IgD-negative memory B cell (primary cell): ENCODE measurements at regions not wholly inside any gene's neighbourhood (a gene's known extent, or its start where the extent isn't known, plus 50 kb on each side); places are given as distances from the start of the nearest gene placed in this dataset.

Experiments
- H3K27ac Mint-ChIP-seq, 3 donors: one replicate each; pipeline ENCODE4 v1.8.0; 2020 to 2022; ENCODE audit warnings: mild to moderate bottlenecking in 3 of 3, mixed read lengths in 3 of 3, moderate library complexity in 1 of 3
- H3K27me3 Mint-ChIP-seq: one replicate; pipeline ENCODE4 v1.8.0; 2021; ENCODE audit warnings: mixed read lengths
- H3K36me3 Mint-ChIP-seq: one replicate; pipeline ENCODE4 v1.8.0; 2020; ENCODE audit warnings: mild to moderate bottlenecking, mixed read lengths
- H3K4me1 Mint-ChIP-seq, 3 donors: one replicate each; pipeline ENCODE4 v1.8.0; 2020 to 2022; ENCODE audit warnings: mixed read lengths in 3 of 3, mild to moderate bottlenecking in 1 of 3
- H3K4me3 Mint-ChIP-seq, 4 donors: one replicate each; pipeline ENCODE4 v1.8.0; 2020 to 2022; ENCODE audit warnings: mild to moderate bottlenecking in 4 of 4, mixed read lengths in 4 of 4, moderate library complexity in 3 of 4
- H3K9me3 Mint-ChIP-seq, 3 donors: one replicate each; pipeline ENCODE4 v1.8.0; 2020 to 2021; ENCODE audit warnings: mixed read lengths in 3 of 3, mild to moderate bottlenecking in 1 of 3

GRCh38 chr1:23622284-23622683, 63.0 kb upstream of the ID3 start:
- Mint-ChIP-seq H3K4me1 (peaks cover 61 to 72% (median 65%) of the 10 kb centered on the region in 3 donors), H3K27ac (peak overlapping the region in 2 of 3 donors; percentile 53 to 98), H3K36me3 (peaks cover 6% of the 10 kb centered on the region), H3K9me3 (peaks cover 0 to 3% (median 0%) of the 10 kb centered on the region in 3 donors), H3K4me3 (peak overlapping the region in 3 of 4 donors; percentile 2 to 31 (median 13)), H3K27me3 (no peaks in the 10 kb centered on the region)

DNA sequence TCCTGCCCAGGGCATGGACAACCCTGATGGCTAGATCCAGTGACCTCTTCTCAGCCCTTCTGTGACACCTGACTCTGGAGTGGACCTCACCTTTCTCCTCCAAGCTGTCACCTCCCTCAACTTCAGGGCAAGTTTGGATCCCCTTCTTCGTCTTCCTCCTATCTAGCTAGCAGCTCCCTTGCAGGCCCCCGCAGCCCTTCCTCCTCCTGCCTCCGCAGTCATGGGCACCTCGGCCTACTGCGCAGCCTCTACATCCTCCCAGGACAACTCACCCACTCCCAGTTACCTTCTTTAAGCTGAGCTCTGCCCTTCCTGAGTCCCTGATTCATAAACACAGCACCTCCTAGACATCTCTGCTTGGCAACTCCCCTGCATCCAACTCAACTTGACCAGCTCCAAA, 61.3 kb upstream of the ID3 start:
- H3K4me1 Mint-ChIP-seq = peaks cover 63 to 70% (median 66%) of the 10 kb centered on the region in 3 donors
- no peaks in the 10 kb centered on the region for H3K9me3 Mint-ChIP-seq
- H3K27ac Mint-ChIP-seq = peak overlapping the region; percentile 95 to 98 (median 97)
- H3K27me3 Mint-ChIP-seq = no peaks in the 10 kb centered on the region
- H3K36me3 Mint-ChIP-seq = peaks cover 8% of the 10 kb centered on the region
- peak overlapping the region; percentile 42 to 78 (median 68) for H3K4me3 Mint-ChIP-seq

DNA sequence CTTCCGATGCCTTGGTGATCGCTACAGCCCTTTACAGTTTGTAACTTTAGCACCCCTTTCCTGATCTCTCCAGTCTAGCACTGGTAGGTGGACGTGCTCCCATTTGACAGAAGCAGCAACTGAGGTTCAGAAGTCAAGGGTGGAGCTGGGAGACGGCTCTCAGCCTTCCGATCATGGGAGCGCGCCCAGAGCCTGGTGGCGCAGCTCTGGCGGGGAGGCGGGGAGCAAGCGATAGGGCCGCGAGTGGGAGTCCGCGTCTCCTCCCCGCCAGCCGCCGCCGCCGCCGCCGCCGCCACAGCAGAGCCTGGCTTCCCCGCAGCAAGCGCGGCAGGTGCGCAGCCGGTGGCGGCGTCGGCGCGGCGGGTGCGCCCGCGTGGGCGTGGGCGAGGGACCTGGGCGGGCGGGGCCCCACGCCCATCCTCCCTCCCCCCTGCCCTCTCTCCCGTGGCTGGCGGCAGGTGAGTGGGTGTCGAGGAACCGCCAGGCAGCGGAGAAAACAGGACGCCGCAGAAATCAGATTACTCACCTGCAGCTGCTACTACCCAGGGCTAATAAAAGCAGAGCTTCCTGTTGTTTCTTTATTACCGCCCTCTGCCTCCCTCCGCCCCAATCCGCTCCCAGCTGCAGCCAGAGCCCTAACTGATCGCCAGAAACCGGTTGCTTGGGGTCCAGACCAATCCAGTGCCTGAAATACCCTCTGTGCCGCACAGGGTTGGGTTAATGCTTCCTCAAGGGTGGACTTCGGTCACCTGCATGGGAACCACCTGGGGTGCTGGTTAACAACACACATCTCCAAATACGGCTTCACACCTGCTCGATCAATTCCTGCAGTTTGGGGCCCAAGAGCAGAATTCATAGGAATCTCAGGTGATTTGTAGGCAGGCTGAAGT, 60.2 kb upstream of the ID3 start:
- H3K27me3 Mint-ChIP-seq = no peaks in the 10 kb centered on the region
- H3K36me3 Mint-ChIP-seq = peaks cover 8% of the 10 kb centered on the region
- H3K9me3 Mint-ChIP-seq = no peaks in the 10 kb centered on the region
- H3K4me3 Mint-ChIP-seq = peak overlapping the region; percentile 64 to 95 (median 86)
- H3K4me1 Mint-ChIP-seq = peaks cover 60 to 75% (median 69%) of the 10 kb centered on the region in 3 donors
- peak overlapping the region; percentile 89 to 98 (median 95) for H3K27ac Mint-ChIP-seq

GRCh38 chr1:23618586-23619083, 59.3 kb upstream of the ID3 start:
- H3K4me1 Mint-ChIP-seq = peaks cover 60 to 76% (median 69%) of the 10 kb centered on the region in 3 donors
- peak overlapping the region; percentile 64 to 95 (median 85) for H3K4me3 Mint-ChIP-seq
- H3K9me3 Mint-ChIP-seq = no peaks in the 10 kb centered on the region
- H3K27ac Mint-ChIP-seq = peak overlapping the region; percentile 89 to 98 (median 92)
- H3K36me3 Mint-ChIP-seq = peaks cover 6% of the 10 kb centered on the region
- H3K27me3 Mint-ChIP-seq = no peaks in the 10 kb centered on the region

GRCh38 chr1:23617084-23617521, 57.8 kb upstream of the ID3 start:
- H3K4me1 Mint-ChIP-seq = peaks cover 66 to 83% (median 73%) of the 10 kb centered on the region in 3 donors
- H3K9me3 Mint-ChIP-seq = no peaks in the 10 kb centered on the region
- H3K4me3 Mint-ChIP-seq = peak overlapping the region in 1 of 4 donors; percentile 65
- no peaks in the 10 kb centered on the region for H3K27me3 Mint-ChIP-seq
- H3K36me3 Mint-ChIP-seq = peaks cover 6% of the 10 kb centered on the region
- H3K27ac Mint-ChIP-seq = peak overlapping the region in 2 of 3 donors; percentile 93 to 98

DNA sequence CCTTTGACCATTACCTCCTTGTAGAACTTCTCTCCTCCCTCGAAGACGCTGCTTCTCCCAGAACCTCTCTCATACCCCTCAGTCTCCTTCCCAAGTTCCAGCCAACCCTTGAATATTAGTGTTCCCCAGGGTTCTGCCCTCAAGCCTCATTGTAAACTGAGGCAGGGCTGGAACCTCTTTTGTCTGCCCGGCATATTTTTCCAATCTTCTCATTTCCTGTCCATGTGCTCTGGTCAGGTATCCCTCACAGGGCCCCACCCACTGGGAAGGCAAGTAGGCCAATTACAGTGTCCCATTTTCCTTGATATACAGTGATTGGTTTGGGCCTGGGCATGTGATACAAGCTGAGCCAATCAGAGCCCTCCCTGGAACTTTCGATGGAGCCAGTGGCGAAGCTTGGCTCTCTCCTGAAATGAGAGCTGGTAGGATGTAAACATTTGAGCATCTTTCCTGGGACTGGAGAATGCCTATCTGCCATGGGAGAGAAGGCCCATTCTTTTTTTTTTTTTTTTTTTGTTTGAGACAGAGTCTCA, 57.1 kb upstream of the ID3 start:
- H3K27me3 Mint-ChIP-seq = no peaks in the 10 kb centered on the region
- peak overlapping the region in 2 of 4 donors; percentile 47 to 77 for H3K4me3 Mint-ChIP-seq
- H3K36me3 Mint-ChIP-seq = peaks cover 6% of the 10 kb centered on the region
- peaks cover 68 to 84% (median 77%) of the 10 kb centered on the region in 3 donors for H3K4me1 Mint-ChIP-seq
- no peaks in the 10 kb centered on the region for H3K9me3 Mint-ChIP-seq
- peak overlapping the region; percentile 48 to 98 (median 90) for H3K27ac Mint-ChIP-seq

DNA sequence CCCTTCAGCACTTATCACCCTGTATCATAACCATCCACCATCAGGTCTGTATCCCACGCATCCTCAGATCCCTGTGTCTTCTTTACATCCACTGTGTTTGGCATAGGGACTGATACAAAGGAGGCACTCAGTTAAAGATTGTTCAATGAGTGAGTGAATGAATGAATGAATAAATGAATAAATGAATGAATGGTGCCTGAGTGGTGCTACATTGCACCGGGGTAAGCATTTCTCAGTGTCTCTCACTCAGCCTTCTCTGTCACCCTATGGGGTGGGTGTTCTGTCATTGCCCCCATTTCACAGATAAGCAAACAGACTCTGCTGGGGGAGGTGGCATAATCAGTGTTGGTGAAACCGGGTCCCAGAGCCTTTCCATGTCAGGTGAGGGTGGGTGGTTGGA, 56.6 kb upstream of the ID3 start:
- peaks cover 6% of the 10 kb centered on the region for H3K36me3 Mint-ChIP-seq
- H3K4me3 Mint-ChIP-seq = peak overlapping the region in 3 of 4 donors; percentile 36 to 74 (median 54)
- H3K27ac Mint-ChIP-seq = peak overlapping the region; percentile 48 to 98 (median 90)
- H3K4me1 Mint-ChIP-seq = peaks cover 64 to 83% (median 78%) of the 10 kb centered on the region in 3 donors
- no peaks in the 10 kb centered on the region for H3K9me3 Mint-ChIP-seq
- H3K27me3 Mint-ChIP-seq = no peaks in the 10 kb centered on the region

- Mint-ChIP-seq H3K9me3 (no peaks in the 10 kb centered on the region), H3K27me3 (no peaks in the 10 kb centered on the region), H3K27ac (peak overlapping the region; percentile 48 to 98 (median 90)), H3K4me1 (peaks cover 64 to 83% (median 74%) of the 10 kb centered on the region in 3 donors), H3K4me3 (peak overlapping the region in 2 of 4 donors; percentile 36 to 74), H3K36me3 (peaks cover 6% of the 10 kb centered on the region)
Observed at GRCh38 chr1:23615423-23615822, 56.1 kb upstream of the ID3 start.

DNA sequence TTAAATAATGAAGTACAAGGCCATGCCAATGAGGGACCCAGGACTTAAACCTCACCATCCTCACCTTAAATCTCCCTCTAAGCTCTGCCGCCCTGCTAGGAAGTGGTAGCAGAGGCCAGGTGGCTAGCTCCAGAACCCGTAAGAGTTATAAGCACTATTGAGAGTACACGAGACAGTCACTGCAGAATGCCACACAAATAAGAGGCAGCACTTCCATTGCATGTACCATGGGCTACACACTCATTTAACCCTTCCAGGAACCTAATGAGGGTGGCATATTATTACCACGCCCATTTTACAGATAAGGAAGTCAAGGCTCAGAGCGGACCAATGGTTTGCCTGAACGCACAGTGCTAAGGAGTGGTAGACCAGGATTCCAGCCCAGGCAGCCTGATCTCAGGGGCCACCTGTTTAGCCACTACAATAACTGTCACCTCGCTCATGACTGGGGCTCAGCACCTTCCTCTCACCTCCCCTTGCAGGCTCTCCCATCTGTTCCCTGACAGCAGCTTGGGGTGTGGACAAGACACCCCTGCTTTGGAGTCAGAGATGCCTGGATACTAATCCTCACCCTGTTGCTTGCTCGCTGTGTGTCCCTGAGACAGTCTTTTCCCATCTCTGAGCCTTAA, 54.8 kb upstream of the ID3 start:
- Mint-ChIP-seq H3K4me1 (peaks cover 60 to 76% (median 66%) of the 10 kb centered on the region in 3 donors), H3K36me3 (peaks cover 6% of the 10 kb centered on the region), H3K27ac (peak overlapping the region; percentile 83 to 98 (median 94)), H3K9me3 (no peaks in the 10 kb centered on the region), H3K27me3 (no peaks in the 10 kb centered on the region), H3K4me3 (peak overlapping the region in 3 of 4 donors; percentile 52 to 93 (median 72))

DNA sequence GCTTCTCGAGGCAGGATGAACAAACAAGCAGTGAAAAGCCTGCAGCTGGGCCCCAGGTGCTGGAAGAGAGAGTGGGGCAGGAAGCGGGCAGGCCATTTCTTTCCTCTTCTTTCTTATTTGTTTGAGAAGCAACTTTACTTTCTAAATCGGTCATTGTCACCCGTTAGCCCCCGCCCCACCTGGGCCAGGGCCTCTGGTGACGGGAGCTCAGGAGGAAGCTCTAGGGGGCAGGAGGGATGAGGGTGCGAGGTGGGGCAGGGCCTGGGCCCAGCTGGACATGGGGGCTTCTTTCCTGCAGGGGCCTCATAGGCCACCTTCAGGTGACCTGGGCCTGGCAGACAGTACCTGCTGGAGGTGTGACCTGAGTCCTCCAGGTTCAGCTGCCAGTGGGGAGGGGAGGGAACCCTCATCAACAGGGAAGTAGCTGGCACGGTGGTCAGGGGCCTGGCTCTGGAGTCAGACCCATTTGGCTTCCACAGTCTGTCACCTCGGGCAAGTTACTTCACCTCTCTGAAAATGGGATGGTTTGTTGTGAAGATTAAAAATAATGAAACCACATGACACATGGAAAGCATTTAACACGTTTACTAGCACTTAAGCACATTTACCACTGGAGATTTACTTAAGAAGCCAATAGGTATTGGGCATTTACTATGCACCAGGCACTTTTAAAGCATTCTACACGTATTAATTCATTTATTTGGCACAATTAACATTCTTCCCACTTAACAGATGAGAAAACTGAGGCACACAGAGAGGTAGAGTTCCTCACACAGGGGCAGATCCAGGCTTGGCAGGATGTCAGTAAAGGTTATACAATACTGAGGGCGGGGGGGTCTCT, 54.1 kb upstream of the ID3 start:
- no peaks in the 10 kb centered on the region for H3K27me3 Mint-ChIP-seq
- peak overlapping the region in 3 of 4 donors; percentile 52 to 93 (median 86) for H3K4me3 Mint-ChIP-seq
- peaks cover 54 to 73% (median 59%) of the 10 kb centered on the region in 3 donors for H3K4me1 Mint-ChIP-seq
- H3K36me3 Mint-ChIP-seq = peaks cover 3% of the 10 kb centered on the region
- no peaks in the 10 kb centered on the region for H3K9me3 Mint-ChIP-seq
- H3K27ac Mint-ChIP-seq = peak overlapping the region; percentile 83 to 98 (median 94)

DNA sequence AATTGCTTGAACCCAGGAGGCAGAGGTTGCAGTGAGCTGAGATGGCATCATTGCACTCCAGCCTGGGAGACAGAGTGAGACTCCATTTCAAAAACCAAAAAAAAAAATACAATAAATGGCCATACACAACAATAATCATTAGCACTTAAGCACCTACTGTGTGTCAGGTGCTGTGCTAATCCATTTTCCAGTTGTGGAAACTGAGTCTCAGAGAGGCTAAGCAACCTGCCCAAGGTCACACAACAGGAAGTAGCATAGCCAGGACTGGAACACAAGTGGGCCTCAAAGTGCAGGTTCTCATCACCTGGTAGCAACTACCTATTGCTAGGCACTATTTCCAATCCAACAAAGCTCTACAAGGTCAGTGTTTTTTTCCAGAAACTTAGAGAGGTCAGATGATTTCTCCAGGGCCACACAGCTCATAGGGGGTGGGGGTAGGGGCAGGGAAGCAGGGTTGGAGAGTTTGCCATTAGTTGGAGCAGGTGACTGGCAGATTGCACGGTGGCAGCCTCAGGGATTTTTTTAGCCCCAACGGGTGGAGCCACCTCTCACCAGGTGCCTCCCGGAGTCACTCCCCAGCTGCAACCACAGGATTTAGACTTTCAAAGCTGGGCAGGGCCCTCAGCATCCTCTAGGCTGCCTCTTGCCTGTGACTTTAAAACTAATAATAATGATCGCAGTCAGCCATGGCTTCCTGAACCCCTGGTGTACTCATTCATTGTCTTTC, 52.5 kb upstream of the ID3 start:
- Mint-ChIP-seq H3K36me3 (peaks cover 2% of the 10 kb centered on the region), H3K27me3 (no peaks in the 10 kb centered on the region), H3K4me3 (peak overlapping the region in 3 of 4 donors; percentile 52 to 93 (median 74)), H3K27ac (peak overlapping the region; percentile 25 to 94 (median 83)), H3K9me3 (no peaks in the 10 kb centered on the region), H3K4me1 (peaks cover 62 to 80% (median 66%) of the 10 kb centered on the region in 3 donors)

GRCh38 chr1:23610677-23611076, 51.4 kb upstream of the ID3 start:
- Mint-ChIP-seq H3K27ac (peak overlapping the region in 2 of 3 donors; percentile 56 to 67), H3K4me3 (peak overlapping the region in 1 of 4 donors; percentile 1), H3K9me3 (no peaks in the 10 kb centered on the region), H3K27me3 (no peaks in the 10 kb centered on the region), H3K36me3 (peaks cover 2% of the 10 kb centered on the region), H3K4me1 (peaks cover 54 to 74% (median 60%) of the 10 kb centered on the region in 3 donors)

DNA sequence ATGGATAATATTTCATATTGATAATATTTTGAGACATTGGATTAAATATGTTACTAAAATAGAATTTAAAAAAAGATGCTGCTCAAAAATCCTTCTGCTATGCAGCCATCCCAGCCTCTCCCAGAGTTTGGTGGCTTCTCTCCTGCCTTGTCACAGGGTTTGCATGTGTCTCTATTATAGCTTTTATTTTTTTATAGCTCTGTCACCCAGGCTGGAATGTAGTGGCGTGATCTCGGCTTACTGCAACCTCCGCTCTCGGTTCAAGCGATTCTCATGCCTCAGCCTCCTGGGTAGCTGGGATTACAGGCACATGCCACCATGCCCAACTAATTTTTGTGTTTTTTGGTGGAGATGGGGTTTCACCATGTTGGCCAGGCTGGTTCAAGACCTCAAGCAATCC, 50.7 kb upstream of the ID3 start:
- H3K9me3 Mint-ChIP-seq = no peaks in the 10 kb centered on the region
- H3K4me1 Mint-ChIP-seq = peaks cover 53 to 67% (median 53%) of the 10 kb centered on the region in 3 donors
- H3K4me3 Mint-ChIP-seq = peak overlapping the region in 1 of 4 donors; percentile 1
- H3K27ac Mint-ChIP-seq = peak overlapping the region in 2 of 3 donors; percentile 28 to 67
- H3K36me3 Mint-ChIP-seq = peaks cover 2% of the 10 kb centered on the region
- no peaks in the 10 kb centered on the region for H3K27me3 Mint-ChIP-seq
